Right lobe of liver (tissue), 6 donors: ENCODE measurements at regions not wholly inside any gene's neighbourhood (a gene's known extent, or its start where the extent isn't known, plus 50 kb on each side); places are given as distances from the start of the nearest gene placed in this dataset.

Source experiments
- ATAC-seq, 4 donors: fragments of 200-7000 bp; cut with Tn5 transposase; one replicate each; pipeline ENCODE4 v1.9.1; 2020; ENCODE audit warnings: mild to moderate bottlenecking in 4 of 4, moderate library complexity in 4 of 4
- DNase-seq, 3 donors: peaks; one replicate each; pipeline ENCODE4 v3.0.0-alpha.2; 2020
- H3K27ac ChIP-seq, 3 donors: fragments of 200-600 bp; one replicate each; pipeline ENCODE4 v1.8.0; 2022
- H3K27me3 ChIP-seq, 2 donors: fragments of 200-600 bp; one replicate each; pipeline ENCODE4 v1.8.0; 2022
- H3K36me3 ChIP-seq, 4 donors: fragments of 200-600 bp; sonication (generic) in 1 of 4; one replicate each; pipeline versions ENCODE4 v1.5.1 to v1.8.0; 2017 to 2022; ENCODE audit warnings: control low read depth in 1 of 4
- H3K4me1 ChIP-seq, 4 donors: fragments of 200-600 bp; sonication (generic) in 1 of 4; one replicate each; pipeline versions ENCODE4 v1.5.1 to v1.8.0; 2017 to 2022; ENCODE audit warnings: control low read depth in 1 of 4
- H3K4me3 ChIP-seq, 3 donors: fragments of 200-600 bp; one replicate each; pipeline ENCODE4 v1.8.0; 2022
- H3K9me3 ChIP-seq, 4 donors: fragments of 200-600 bp; sonication (generic) in 1 of 4; one replicate each; pipeline versions ENCODE4 v1.5.1 to v1.8.0; 2017 to 2022; ENCODE audit warnings: control low read depth in 1 of 4
- CTCF ChIP-seq, 4 donors: fragments of 200-600 bp in 3 of 4; fragments of 450-650 bp in 1 of 4; IDR thresholded peaks; one replicate each; pipeline versions ENCODE4 v1.5.1 to v1.8.0; 2016 to 2022; ENCODE audit warnings: antibody characterized with exemption in 4 of 4, mild to moderate bottlenecking in 2 of 4
- POLR2A ChIP-seq: fragments of 450-650 bp; IDR thresholded peaks from one replicate; pipeline ENCODE4 v1.6.1; 2017; ENCODE audit warnings: antibody characterized with exemption, mild to moderate bottlenecking
- WGBS: methylation state at CpG from one replicate; pipeline ENCODE4 v1.1.6; 2018; ENCODE audit warnings: low coverage, low lambda C conversion rate; ENCODE audit not compliant: insufficient coverage; ENCODE audit errors: missing lambda C conversion rate; 5-methylcytosine and 5-hydroxymethylcytosine counted together
- intact Hi-C, 2 donors: fragments of 100-400 bp; cut with DNase I; formaldehyde crosslinking; loops; one replicate each; pipeline versions ENCODE4 v1.11.2 to v1.14.1; 2022
- donor health status: DM: no; HTN: yes; CAD: no.
- donor health status: DM: no; HTN: no; CAD: no.
- donor health status: DM: no; HTN: no; CAD: no.
- donor health status: DM: no; HTN: yes; CAD: no.
- donor health status: DM: no; HTN: yes; CAD: no.

- WGBS, result 59% methylated on average over 7 of the region's 7 CpGs
- H3K27ac ChIP-seq, result no peak overlapping the region
- H3K27me3 ChIP-seq, result no peaks in the 10 kb centered on the region
- H3K4me1 ChIP-seq, result peaks cover 0 to 27% (median 8%) of the 10 kb centered on the region in 4 donors
- intact Hi-C loops, result no loop called here
- ATAC-seq (peak; percentile 39 to 68 (median 54)), DNase-seq (no peak)
- peak; percentile 13 to 40 (median 34) for TF ChIP-seq CTCF (IDR thresholded peaks at IDR 0.05)
- no peak for TF ChIP-seq POLR2A
- H3K36me3 ChIP-seq, result no peaks in the 10 kb centered on the region
- no peak overlapping the region for H3K4me3 ChIP-seq
- no peaks in the 10 kb centered on the region for H3K9me3 ChIP-seq
These were observed 254.7 kb downstream of the IPO8 start for GRCh38 chr12:30440826-30441602.

GRCh38 chr12:30439201-30439600 lies 256.5 kb downstream of the IPO8 start:
- no peak for DNase-seq
- H3K27me3 ChIP-seq, result no peaks in the 10 kb centered on the region
- H3K27ac ChIP-seq, result no peak overlapping the region
- WGBS, result 93% methylated on average over 4 of the region's 4 CpGs
- H3K4me3 ChIP-seq, result no peak overlapping the region
- H3K36me3 ChIP-seq, result no peaks in the 10 kb centered on the region
- TF ChIP-seq CTCF (IDR thresholded peaks at IDR 0.05) (no peak), POLR2A (no peak)
- H3K9me3 ChIP-seq, result no peaks in the 10 kb centered on the region
- peaks cover 0 to 27% (median 8%) of the 10 kb centered on the region in 4 donors for H3K4me1 ChIP-seq
- intact Hi-C loops, result no loop called here
- no peak for ATAC-seq

- TF ChIP-seq POLR2A (no peak), CTCF (IDR thresholded peaks at IDR 0.05) (no peak)
- no peak for ATAC-seq
- peaks cover 0 to 27% (median 8%) of the 10 kb centered on the region in 4 donors for H3K4me1 ChIP-seq
- no peaks in the 10 kb centered on the region for H3K36me3 ChIP-seq
- H3K4me3 ChIP-seq, result no peak overlapping the region
- H3K27me3 ChIP-seq, result no peaks in the 10 kb centered on the region
- no peak for DNase-seq
- no peaks in the 10 kb centered on the region for H3K9me3 ChIP-seq
- 44% methylated on average over 1 of the region's 1 CpG for WGBS
- intact Hi-C loops, result no loop called here
- peak overlapping the region in 2 of 3 donors; percentile 66 to 72 for H3K27ac ChIP-seq
These were observed 257.0 kb downstream of the IPO8 start for GRCh38 chr12:30438601-30439041.

GRCh38 chr12:30437616-30438015 lies 258.1 kb downstream of the IPO8 start:
- H3K9me3 ChIP-seq, result no peaks in the 10 kb centered on the region
- no peak overlapping the region for H3K4me3 ChIP-seq
- DNase-seq (no peak), ATAC-seq (peak; percentile 92 to 97 (median 94))
- TF ChIP-seq CTCF (IDR thresholded peaks at IDR 0.05), result no peak
- TF ChIP-seq POLR2A, result no peak
- H3K27ac ChIP-seq, result peak overlapping the region in 2 of 3 donors; percentile 66 to 72
- H3K36me3 ChIP-seq, result no peaks in the 10 kb centered on the region
- no peaks in the 10 kb centered on the region for H3K27me3 ChIP-seq
- intact Hi-C loops, result no loop called here
- peaks cover 0 to 27% (median 8%) of the 10 kb centered on the region in 4 donors for H3K4me1 ChIP-seq
